Heart left ventricle (tissue), 16 donors: ENCODE measurements at regions not wholly inside any gene's neighbourhood (a gene's known extent, or its start where the extent isn't known, plus 50 kb on each side); places are given as distances from the start of the nearest gene placed in this dataset.

Source experiments
- ATAC-seq, 4 donors: fragments of 200-7000 bp; cut with Tn5 transposase; one replicate each; pipeline ENCODE4 v1.9.1; 2020 to 2022; ENCODE audit warnings: moderate library complexity in 4 of 4, mild to moderate bottlenecking in 3 of 4, moderate number of reproducible peaks in 1 of 4
- DNase-seq, 5 donors: peaks; one replicate each; pipeline ENCODE4 v3.0.0-alpha.2; 2020
- H3K27ac ChIP-seq, 12 donors: fragments of 200-600 bp; sonication (generic) in 4 of 12; one replicate each; pipeline versions ENCODE4 v1.5.0 to v1.8.0; 2016 to 2022; ENCODE audit warnings: mild to moderate bottlenecking in 2 of 12
- H3K27me3 ChIP-seq, 9 donors: fragments of 200-600 bp; sonication (generic) in 2 of 9; one replicate each; pipeline versions ENCODE4 v1.5.1 to v1.8.0; 2016 to 2022; ENCODE audit warnings: mild to moderate bottlenecking in 3 of 9
- H3K36me3 ChIP-seq, 9 donors: fragments of 200-600 bp; sonication (generic) in 2 of 9; one replicate each; pipeline versions ENCODE4 v1.5.0 to v1.8.0; 2018 to 2022; ENCODE audit warnings: mild to moderate bottlenecking in 2 of 9
- H3K4me1 ChIP-seq, 12 donors: fragments of 200-600 bp; sonication (generic) in 4 of 12; one replicate each; pipeline versions ENCODE4 v1.5.0 to v1.8.0; 2016 to 2022; ENCODE audit warnings: mild to moderate bottlenecking in 3 of 12
- H3K4me3 ChIP-seq, 12 donors: fragments of 200-600 bp; sonication (generic) in 4 of 12; one replicate each; pipeline versions ENCODE4 v1.5.0 to v1.8.0; 2017 to 2022; ENCODE audit warnings: mild to moderate bottlenecking in 9 of 12, moderate library complexity in 4 of 12
- H3K9me3 ChIP-seq, 12 donors: fragments of 200-600 bp; sonication (generic) in 4 of 12; one replicate each; pipeline versions ENCODE4 v1.5.0 to v1.8.0; 2016 to 2022; ENCODE audit warnings: mild to moderate bottlenecking in 1 of 12
- CTCF ChIP-seq, 12 donors: fragments of 200-600 bp; sonication (generic) in 4 of 12; IDR thresholded peaks; one replicate each; pipeline versions ENCODE4 v1.5.0 to v1.8.0; 2018 to 2022; ENCODE audit warnings: antibody characterized with exemption in 12 of 12, mild to moderate bottlenecking in 5 of 12
- POLR2A ChIP-seq, 2 donors: fragments of 450-650 bp; IDR thresholded peaks; one replicate each; pipeline ENCODE4 v1.6.1; 2017; ENCODE audit warnings: antibody characterized with exemption in 2 of 2, mild to moderate bottlenecking in 2 of 2, moderate library complexity in 2 of 2
- WGBS, 4 donors: extraction: QIAGEN DNeasy Blood & Tissue Kit in 2 of 4; methylation state at CpG; one replicate each; pipeline versions ENCODE4 v1.1.5 to v1.1.7; 2013 to 2018; 5-methylcytosine and 5-hydroxymethylcytosine counted together
- intact Hi-C, 10 donors: fragments of 100-400 bp; cut with DNase I; formaldehyde crosslinking; loops; one replicate each; pipeline versions ENCODE4 v1.11.1 to v1.14.2; 2022
- donor health status: ischemic (EF 13 %, LVEDD 7.1; RV severe dilation, severe dysfunction).
- donor health status: healthy with polysubstance abuse.
- donor health status: DM: no; HTN: yes; CAD: no.
- donor health status: DM: no; HTN: no; CAD: no.
- donor health status: ischemic (EF 25% LVEDD 6.9; RV normal size, moderate dysfunction).
- donor health status: ischemic (EF 25% LVEDD 5.7; RV mildly dilated, moderate dysfunction).
- donor health status: healthy.
- donor health status: DM: yes; HTN: yes; CAD: no.
- donor health status: ischemic (EF 35%, LVEDD 5.7; RV mildly dilated, moderate dysfunction).
- donor health status: nonischemic (EF 11% LVEDD 7.7; RV severe dilation, severe dysfunction).
- donor health status: DM: yes; HTN: yes; CAD: no.
- donor health status: PGD.
- donor health status: ischemic (EF 29% LVEDD 5.4; RV normal size, mild dysfunction).
- donor health status: nonischemic (EF 23%, LVEDD 6.1; RV moderate dilation, normal function).

GRCh38 chr14:94695231-94695630 lies 74.7 kb downstream of the GSC start:
- WGBS, 4 donors = 91 to 93% (median 92%) methylated on average over 12 to 18 of the region's 18 CpGs
- Histone ChIP-seq H3K27ac (no peak overlapping the region), H3K27me3 (peaks cover 0 to 28% (median 7%) of the 10 kb centered on the region in 9 donors), H3K4me3 (no peak overlapping the region), H3K4me1 (no peaks in the 10 kb centered on the region), H3K36me3 (no peaks in the 10 kb centered on the region), H3K9me3 (no peaks in the 10 kb centered on the region)
- DNase-seq = no peak
- intact Hi-C loops = loop anchor here in 1 of 10 donors (10.0 kb wide), 1 partner anchor 740 kb away; no protein-coding TSS in a partner anchor
- TF ChIP-seq CTCF (IDR thresholded peaks at IDR 0.05) (no peak), POLR2A (IDR thresholded peaks at IDR 0.05) (no peak)
- peak in 1 of 4 donors; percentile 12 for ATAC-seq

- TF ChIP-seq POLR2A (IDR thresholded peaks at IDR 0.05) (no peak), CTCF (IDR thresholded peaks at IDR 0.05) (no peak)
- Histone ChIP-seq H3K36me3 (no peaks in the 10 kb centered on the region), H3K9me3 (no peaks in the 10 kb centered on the region), H3K4me1 (peaks cover 0 to 8% (median 0%) of the 10 kb centered on the region in 12 donors), H3K27me3 (peaks cover 0 to 10% (median 5%) of the 10 kb centered on the region in 9 donors), H3K27ac (no peak overlapping the region), H3K4me3 (no peak overlapping the region)
- 75 to 89% (median 82%) methylated on average over 7 of the region's 7 CpGs for WGBS, 4 donors
- intact Hi-C loops = loop anchor here in 8 of 10 donors (2.0 to 10.0 kb wide), 4 partner anchors 406 to 743 kb away; no protein-coding TSS in a partner anchor
- ATAC-seq (peak in 1 of 4 donors; percentile 49), DNase-seq (peak in 1 of 5 donors; percentile 2)
These were observed 78.3 kb downstream of the GSC start for GRCh38 chr14:94691660-94692034.

DNA sequence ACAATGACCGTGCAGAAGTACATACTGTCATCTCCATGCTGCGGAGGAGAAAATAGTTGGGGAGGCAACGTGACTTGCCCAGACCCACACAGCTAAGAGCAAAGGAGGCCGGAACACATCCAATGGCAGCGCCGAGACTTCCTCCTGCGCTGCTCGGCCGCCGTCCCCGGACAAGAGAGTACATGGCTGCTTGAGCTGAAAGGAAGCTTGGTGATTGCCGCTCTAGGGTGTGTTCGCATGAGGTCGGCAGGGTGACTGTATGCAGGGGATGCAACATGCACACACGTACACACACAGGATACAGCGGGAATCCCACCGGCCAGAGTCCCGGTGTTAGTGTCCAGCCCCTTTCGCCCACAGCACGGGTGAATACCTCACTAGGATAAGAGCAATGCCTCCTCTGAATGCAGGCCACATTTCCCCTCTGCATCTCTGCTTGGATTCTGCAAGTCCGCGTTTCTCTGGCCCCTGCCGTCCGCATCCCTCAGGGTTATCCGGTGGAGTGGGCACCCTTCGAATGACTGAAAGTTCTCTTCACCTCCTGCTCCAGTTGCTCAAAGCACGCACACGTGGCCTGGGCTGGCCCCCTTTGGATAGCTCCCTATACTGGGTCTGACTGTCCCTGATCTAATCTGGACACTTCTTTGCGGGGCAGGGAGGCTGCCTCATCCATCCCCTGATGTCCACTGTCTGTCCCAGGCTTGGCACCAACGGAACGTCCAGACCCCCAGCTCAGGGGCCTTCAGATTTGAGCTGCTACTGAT lies 78.8 kb downstream of the GSC start:
- Histone ChIP-seq H3K36me3 (no peaks in the 10 kb centered on the region), H3K9me3 (no peaks in the 10 kb centered on the region), H3K4me3 (no peak overlapping the region), H3K4me1 (peaks cover 0 to 8% (median 0%) of the 10 kb centered on the region in 12 donors), H3K27me3 (peaks cover 0 to 10% (median 5%) of the 10 kb centered on the region in 9 donors), H3K27ac (no peak overlapping the region)
- peak in 1 of 5 donors; percentile 34 for DNase-seq
- WGBS, 4 donors = 85 to 88% (median 86%) methylated on average over 30 to 31 of the region's 31 CpGs
- TF ChIP-seq POLR2A (IDR thresholded peaks at IDR 0.05) (no peak), CTCF (IDR thresholded peaks at IDR 0.05) (no peak)
- no peak for ATAC-seq
- intact Hi-C loops = loop anchor here in 8 of 10 donors (2.0 to 10.0 kb wide), 4 partner anchors 406 to 744 kb away; no protein-coding TSS in a partner anchor

- Histone ChIP-seq H3K4me3 (no peak overlapping the region), H3K4me1 (peaks cover 0 to 8% (median 0%) of the 10 kb centered on the region in 12 donors), H3K27me3 (peaks cover 0 to 10% (median 5%) of the 10 kb centered on the region in 9 donors), H3K36me3 (no peaks in the 10 kb centered on the region), H3K9me3 (no peaks in the 10 kb centered on the region), H3K27ac (no peak overlapping the region)
- DNase-seq = no peak
- intact Hi-C loops = loop anchor here in 8 of 10 donors (2.0 to 10.0 kb wide), 4 partner anchors 407 to 744 kb away; no protein-coding TSS in a partner anchor
- no peak for TF ChIP-seq POLR2A (IDR thresholded peaks at IDR 0.05)
- no peak for TF ChIP-seq CTCF (IDR thresholded peaks at IDR 0.05)
- WGBS, 4 donors = 71 to 83% (median 73%) methylated on average over 13 to 14 of the region's 14 CpGs
- ATAC-seq = no peak
These were observed 78.3 kb downstream of the SERPINA3 start for GRCh38 chr14:94690486-94690885.
